ENCODE measurements at regions not wholly inside any gene's neighbourhood (a gene's known extent, or its start where the extent isn't known, plus 50 kb on each side); places are given as distances from the start of the nearest gene placed in this dataset.

GRCh38 chr3:168469436-168469835 is 373.7 kb upstream of the GOLIM4 start:
- no peak for TF ChIP-seq TAF1 (IDR thresholded peaks at IDR 0.05; ENCODE audit: low read depth)
- no peak for TF ChIP-seq YY1 (IDR thresholded peaks at IDR 0.05; ENCODE audit: low read depth)
- TF ChIP-seq RAD21 (IDR thresholded peaks at IDR 0.05; ENCODE audit: low read depth): no peak
- no peak for TF ChIP-seq CEBPB (IDR thresholded peaks at IDR 0.05)
- TF ChIP-seq USF1 (IDR thresholded peaks at IDR 0.05): no peak
- no peak for TF ChIP-seq TCF12 (IDR thresholded peaks at IDR 0.05; ENCODE audit: low read depth)
- no peak for TF ChIP-seq EP300 (IDR thresholded peaks at IDR 0.05; ENCODE audit: borderline replicate concordance)
- TF ChIP-seq EGR1 (IDR thresholded peaks at IDR 0.05): no peak
- no peak for TF ChIP-seq CREB1 (IDR thresholded peaks at IDR 0.05; ENCODE audit: low read depth)

GRCh38 chr3:168467115-168467714 is 371.5 kb upstream of the GOLIM4 start:
- TF ChIP-seq RAD21 (IDR thresholded peaks at IDR 0.05; ENCODE audit: low read depth) (peak; percentile 61), EGR1 (IDR thresholded peaks at IDR 0.05) (no peak)

DNA sequence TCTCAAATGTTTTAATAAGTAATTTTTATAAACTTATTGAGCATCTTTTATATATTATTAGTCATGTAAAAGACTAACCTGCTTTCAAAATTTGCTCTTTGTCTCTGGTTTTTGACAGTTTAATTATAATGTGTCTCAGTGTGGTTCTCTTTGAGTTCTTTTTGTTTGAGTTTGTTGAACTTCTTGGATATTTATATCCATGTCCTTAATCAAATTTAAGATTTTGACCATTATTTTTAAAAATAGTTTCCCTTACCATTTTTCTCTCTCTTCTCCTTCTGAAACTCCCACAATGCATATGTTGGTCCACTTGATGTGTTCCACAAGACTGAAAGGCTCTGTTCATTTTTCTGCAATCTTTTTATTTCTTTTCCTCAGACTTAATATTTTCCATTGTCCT is 366.1 kb upstream of the GOLIM4 start:
- TF ChIP-seq EP300 (IDR thresholded peaks at IDR 0.05; ENCODE audit: borderline replicate concordance) (no peak), CEBPB (IDR thresholded peaks at IDR 0.05) (no peak), MAX (IDR thresholded peaks at IDR 0.05) (no peak), YY1 (IDR thresholded peaks at IDR 0.05; ENCODE audit: low read depth) (no peak), CREB1 (IDR thresholded peaks at IDR 0.05; ENCODE audit: low read depth) (no peak), NFIC (IDR thresholded peaks at IDR 0.05) (no peak), EGR1 (IDR thresholded peaks at IDR 0.05) (no peak), TCF12 (IDR thresholded peaks at IDR 0.05; ENCODE audit: low read depth) (no peak), ZBTB7A (IDR thresholded peaks at IDR 0.05; ENCODE audit: low read depth) (no peak), TEAD4 (IDR thresholded peaks at IDR 0.05) (no peak), FOXM1 (IDR thresholded peaks at IDR 0.05; ENCODE audit: borderline replicate concordance, low read depth) (no peak), RAD21 (IDR thresholded peaks at IDR 0.05; ENCODE audit: low read depth) (no peak), USF1 (IDR thresholded peaks at IDR 0.05) (no peak), TAF1 (IDR thresholded peaks at IDR 0.05; ENCODE audit: low read depth) (no peak)
- TF ChIP-seq, protein P1, sequence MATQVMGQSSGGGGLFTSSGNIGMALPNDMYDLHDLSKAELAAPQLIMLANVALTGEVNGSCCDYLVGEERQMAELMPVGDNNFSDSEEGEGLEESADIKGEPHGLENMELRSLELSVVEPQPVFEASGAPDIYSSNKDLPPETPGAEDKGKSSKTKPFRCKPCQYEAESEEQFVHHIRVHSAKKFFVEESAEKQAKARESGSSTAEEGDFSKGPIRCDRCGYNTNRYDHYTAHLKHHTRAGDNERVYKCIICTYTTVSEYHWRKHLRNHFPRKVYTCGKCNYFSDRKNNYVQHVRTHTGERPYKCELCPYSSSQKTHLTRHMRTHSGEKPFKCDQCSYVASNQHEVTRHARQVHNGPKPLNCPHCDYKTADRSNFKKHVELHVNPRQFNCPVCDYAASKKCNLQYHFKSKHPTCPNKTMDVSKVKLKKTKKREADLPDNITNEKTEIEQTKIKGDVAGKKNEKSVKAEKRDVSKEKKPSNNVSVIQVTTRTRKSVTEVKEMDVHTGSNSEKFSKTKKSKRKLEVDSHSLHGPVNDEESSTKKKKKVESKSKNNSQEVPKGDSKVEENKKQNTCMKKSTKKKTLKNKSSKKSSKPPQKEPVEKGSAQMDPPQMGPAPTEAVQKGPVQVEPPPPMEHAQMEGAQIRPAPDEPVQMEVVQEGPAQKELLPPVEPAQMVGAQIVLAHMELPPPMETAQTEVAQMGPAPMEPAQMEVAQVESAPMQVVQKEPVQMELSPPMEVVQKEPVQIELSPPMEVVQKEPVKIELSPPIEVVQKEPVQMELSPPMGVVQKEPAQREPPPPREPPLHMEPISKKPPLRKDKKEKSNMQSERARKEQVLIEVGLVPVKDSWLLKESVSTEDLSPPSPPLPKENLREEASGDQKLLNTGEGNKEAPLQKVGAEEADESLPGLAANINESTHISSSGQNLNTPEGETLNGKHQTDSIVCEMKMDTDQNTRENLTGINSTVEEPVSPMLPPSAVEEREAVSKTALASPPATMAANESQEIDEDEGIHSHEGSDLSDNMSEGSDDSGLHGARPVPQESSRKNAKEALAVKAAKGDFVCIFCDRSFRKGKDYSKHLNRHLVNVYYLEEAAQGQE (IDR thresholded peaks at IDR 0.05; ENCODE audit: low read depth): no peak

DNA sequence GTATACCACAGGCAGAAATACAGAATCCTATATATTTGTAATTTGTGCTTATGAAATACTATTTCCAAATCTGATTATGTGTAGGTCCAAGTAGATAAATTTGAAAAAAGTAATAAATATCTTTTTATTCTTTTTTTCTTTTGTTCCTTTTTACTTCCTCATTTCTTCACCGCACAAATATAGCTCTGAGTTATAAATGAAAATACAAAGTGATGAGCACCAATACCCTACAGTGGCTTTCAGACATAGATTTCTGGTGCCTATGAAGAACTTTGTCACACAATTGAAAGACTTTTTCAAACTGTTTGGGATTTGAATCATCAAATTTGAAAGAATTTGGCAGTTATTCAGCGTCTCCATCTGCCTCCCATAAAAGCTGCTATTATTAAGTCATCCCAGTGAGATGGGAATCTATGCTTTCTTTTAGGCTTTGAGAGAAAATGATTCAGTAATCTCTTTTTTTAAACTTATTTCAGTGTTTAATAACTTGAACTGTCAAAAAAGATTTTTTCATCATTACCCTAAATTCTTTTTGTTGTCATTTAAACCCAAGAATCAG is 363.6 kb upstream of the GOLIM4 start:
- no peak for TF ChIP-seq CREB1 (IDR thresholded peaks at IDR 0.05; ENCODE audit: low read depth)
- no peak for TF ChIP-seq TAF1 (IDR thresholded peaks at IDR 0.05; ENCODE audit: low read depth)
- no peak for TF ChIP-seq NFIC (IDR thresholded peaks at IDR 0.05)
- no peak for TF ChIP-seq MAX (IDR thresholded peaks at IDR 0.05)
- no peak for TF ChIP-seq USF1 (IDR thresholded peaks at IDR 0.05)
- TF ChIP-seq ZBTB7A (IDR thresholded peaks at IDR 0.05; ENCODE audit: low read depth): no peak
- no peak for TF ChIP-seq RAD21 (IDR thresholded peaks at IDR 0.05; ENCODE audit: low read depth)
- no peak for TF ChIP-seq EP300 (IDR thresholded peaks at IDR 0.05; ENCODE audit: borderline replicate concordance)
- TF ChIP-seq FOXM1 (IDR thresholded peaks at IDR 0.05; ENCODE audit: borderline replicate concordance, low read depth): no peak
- no peak for TF ChIP-seq YY1 (IDR thresholded peaks at IDR 0.05; ENCODE audit: low read depth)
- TF ChIP-seq, protein P1 (IDR thresholded peaks at IDR 0.05; ENCODE audit: low read depth): no peak
- no peak for TF ChIP-seq CEBPB (IDR thresholded peaks at IDR 0.05)
- no peak for TF ChIP-seq TEAD4 (IDR thresholded peaks at IDR 0.05)
- TF ChIP-seq EGR1 (IDR thresholded peaks at IDR 0.05): no peak
- TF ChIP-seq TCF12 (IDR thresholded peaks at IDR 0.05; ENCODE audit: low read depth): no peak

DNA sequence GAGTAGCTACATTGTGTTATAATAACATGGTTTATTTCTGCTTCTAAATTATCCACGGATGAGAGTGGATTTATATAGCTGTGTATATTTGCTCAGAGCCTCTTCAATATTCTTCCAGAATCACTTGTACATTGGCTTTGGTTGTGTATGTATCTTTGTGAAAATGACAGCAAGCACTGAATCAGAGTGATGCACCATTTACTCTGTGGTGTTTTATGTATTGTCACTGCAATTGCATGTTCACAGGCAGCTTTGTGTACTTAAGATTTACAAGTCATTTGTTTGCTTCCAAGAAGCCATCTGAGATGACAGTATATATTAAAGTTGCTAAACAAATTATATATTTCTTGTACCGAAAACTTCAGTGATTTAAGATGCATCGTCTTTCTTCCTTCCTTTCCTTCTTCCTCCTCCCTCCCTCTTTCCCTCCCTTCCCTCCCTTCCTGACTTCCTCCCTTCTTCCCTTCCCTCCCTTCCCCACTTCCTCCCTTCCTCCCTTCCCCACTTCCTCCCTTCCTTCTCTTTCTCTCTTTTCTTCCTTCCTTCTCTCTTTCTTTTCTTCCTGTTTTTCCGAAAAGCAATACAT is 362.3 kb upstream of the GOLIM4 start:
- no peak for TF ChIP-seq ZBTB7A (IDR thresholded peaks at IDR 0.05; ENCODE audit: low read depth)
- TF ChIP-seq EP300 (IDR thresholded peaks at IDR 0.05; ENCODE audit: borderline replicate concordance): no peak
- no peak for TF ChIP-seq TCF12 (IDR thresholded peaks at IDR 0.05; ENCODE audit: low read depth)
- no peak for TF ChIP-seq TEAD4 (IDR thresholded peaks at IDR 0.05)
- TF ChIP-seq EGR1 (IDR thresholded peaks at IDR 0.05): no peak
